Activated T-cell treated with anti-CD3 and anti-CD28 coated beads, Interleukin-2, amount 50 U/mL, for 1 hour (primary cell): ENCODE measurements at regions not wholly inside any gene's neighbourhood (a gene's known extent, or its start where the extent isn't known, plus 50 kb on each side); places are given as distances from the start of the nearest gene placed in this dataset.

Source experiments
- DNase-seq: peaks from one replicate; pipeline ENCODE4 v3.0.0-alpha.2; 2020

DNA sequence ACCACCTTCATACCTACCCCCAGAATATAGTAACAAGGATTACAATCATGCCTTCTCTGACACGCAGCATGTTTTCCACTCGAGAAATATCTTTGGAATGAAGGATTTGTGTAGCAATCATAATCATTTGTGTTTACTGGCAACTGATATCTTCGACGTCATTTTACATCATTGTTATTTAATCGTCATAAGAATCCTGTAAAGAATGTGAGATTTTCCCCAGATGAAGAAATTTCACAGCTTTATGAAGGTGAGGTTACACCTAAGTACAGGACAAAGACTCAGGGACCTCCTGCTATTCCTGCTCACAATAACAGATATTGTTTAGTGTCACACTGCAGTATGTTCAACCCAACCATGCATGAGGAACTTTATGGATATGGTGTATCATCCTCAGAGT lies 198.2 kb upstream of the LDB2 start:
- no peak for DNase-seq

GRCh38 chr4:17095771-17096170 lies 197.3 kb upstream of the LDB2 start:
- DNase-seq, result no peak

DNA sequence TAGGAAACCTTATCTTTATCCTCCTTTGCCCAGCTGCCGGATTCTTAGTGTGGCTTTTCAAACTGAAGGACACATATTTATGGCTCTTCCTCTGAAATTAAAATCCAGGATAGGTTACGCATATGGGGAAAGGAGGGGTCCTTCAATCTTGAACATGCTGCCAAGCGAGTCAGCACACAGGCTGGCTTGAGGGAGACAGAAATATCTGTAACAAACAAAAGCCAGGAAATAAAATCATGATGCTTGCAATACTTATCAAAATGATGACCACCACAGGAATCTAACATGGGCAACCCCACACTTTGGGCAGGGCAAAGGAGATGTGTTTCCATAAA lies 196.4 kb upstream of the LDB2 start:
- DNase-seq, result no peak

DNA sequence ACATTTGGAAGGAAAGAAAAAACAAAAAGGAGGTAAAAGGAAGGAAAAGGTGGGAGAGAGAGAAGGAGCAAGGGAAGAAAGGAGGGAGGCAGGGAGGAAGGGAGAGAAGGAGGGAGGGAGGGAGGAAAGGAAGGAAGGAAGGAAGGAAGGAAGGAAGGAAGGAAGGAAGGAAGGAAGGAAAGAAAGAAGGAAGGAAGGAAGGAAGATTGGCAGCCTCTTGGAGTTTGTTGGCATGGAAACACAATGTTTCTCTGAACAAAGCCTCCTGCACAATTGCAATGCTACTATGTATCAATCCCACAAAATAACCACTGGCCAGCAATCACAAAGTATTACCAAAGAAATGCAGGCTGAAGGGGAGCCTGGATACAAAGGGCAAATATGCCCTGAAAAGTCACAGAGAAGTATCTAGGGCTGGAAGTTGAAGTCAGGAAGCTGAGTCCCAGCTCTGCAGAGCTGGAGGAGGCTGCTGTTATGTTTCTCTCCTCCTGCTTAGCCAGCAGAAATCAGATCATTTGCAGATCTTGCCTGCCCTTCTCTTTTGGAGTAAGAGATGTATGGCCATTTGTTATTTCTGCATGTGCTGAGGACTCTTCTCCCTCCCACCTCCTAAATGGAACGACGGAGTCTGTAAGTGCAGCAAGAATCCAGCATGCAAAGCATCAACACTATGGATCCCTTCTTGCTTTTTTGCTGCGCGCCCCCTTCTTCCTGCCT lies 195.9 kb upstream of the LDB2 start:
- no peak for DNase-seq

GRCh38 chr4:17093481-17093880 lies 195.0 kb upstream of the LDB2 start:
- DNase-seq, result no peak

DNA sequence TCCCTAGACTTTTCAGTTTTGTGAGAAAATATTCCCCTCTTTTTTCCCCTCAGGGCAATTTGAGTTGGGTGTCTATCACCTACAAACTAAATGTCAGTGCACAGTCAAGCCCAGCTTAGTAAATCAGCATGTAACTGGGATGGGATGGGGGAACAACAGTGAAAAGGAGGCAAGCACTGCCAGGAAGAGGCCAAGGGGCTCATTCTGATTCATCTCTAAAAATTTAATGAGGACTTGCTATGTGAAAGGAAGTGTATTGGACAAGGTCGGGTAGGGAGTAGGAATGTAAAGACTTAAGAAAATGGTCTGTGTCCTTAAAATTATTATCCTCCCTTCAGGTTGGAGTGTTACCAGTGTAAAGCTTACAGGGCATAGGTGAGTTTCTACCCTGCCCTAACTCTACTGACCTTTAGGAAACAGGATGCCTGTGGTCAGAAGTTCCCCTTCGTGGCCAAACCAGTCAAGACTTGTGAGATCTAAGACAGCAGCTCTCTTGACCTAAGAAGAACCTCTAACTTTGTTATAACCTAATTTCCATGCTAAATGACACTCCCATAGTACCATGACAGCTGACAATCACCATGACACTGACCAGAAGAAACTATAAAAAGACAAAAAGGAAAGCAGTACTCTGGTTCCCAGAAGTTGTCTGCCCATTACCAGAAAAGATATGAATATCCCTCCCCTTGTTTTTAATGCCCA lies 194.4 kb upstream of the LDB2 start:
- DNase-seq, result no peak

DNA sequence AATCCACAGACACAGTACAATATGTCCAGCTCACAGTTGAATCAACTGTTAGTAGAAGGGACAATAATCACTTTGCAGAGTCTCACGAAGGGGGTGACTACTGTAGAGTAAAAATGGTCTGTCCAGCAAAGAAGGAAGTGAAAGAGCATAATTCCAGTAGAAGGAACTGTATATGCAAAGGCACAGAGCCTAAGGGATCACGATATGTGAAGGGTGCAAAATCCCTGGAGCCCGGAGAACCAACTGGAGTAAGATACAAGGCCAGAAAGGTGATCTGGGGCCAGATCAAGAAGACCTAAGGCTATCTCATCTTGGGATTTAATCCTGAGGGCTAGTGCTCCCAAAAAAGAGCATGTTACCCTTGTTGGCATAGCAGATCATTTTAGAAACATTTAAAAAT lies 192.7 kb upstream of the LDB2 start:
- DNase-seq, result no peak

GRCh38 chr4:17090063-17090462 lies 191.6 kb upstream of the LDB2 start:
- DNase-seq, result no peak

- no peak for DNase-seq
These were observed 187.0 kb upstream of the LDB2 start for GRCh38 chr4:17085416-17085815.

DNA sequence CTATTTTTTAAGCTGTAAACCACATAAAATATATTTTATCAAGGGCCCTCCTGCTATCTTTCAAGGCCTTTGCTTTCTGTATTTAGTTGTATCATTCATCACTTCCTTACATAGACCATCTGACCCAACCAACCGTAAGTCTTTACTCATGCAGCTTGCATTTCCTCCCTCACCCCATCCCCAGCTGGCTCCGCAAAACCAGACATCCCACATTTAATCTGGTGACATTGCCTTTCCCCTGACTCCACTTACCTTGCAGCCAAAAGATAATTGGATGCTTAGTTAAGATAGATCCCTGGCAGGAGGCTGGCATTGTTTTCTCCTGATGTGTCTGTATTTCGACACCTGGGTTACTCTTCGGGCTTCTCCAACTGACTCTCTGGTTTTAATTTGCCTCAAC lies 183.7 kb upstream of the LDB2 start:
- DNase-seq, result no peak

- DNase-seq, result no peak
These were observed 182.7 kb upstream of the LDB2 start for GRCh38 chr4:17081179-17081578.

DNA sequence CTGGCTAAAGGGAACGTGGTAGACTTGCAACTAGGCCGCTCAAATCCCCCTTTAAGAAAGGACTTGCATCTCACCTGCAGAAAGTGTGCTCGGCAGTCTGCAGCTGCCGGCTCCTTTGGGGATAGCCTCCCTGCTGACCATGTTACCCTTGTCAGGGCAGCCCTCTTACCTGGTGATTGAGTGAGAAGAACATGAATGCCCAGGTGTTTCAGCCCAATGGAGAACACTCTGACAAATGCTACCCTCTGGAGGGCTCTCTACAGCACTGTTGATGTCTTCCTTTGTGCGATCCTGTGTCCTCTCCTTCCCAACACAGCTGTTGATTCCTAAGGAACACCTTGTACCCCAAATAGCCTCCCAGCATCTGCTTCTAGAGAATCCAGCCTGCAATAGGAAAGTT lies 178.7 kb upstream of the LDB2 start:
- no peak for DNase-seq

- DNase-seq, result no peak
These were observed 174.0 kb upstream of the LDB2 start for GRCh38 chr4:17072483-17072882.

- DNase-seq, result no peak
These were observed 170.4 kb upstream of the LDB2 start for GRCh38 chr4:17068891-17069290.

GRCh38 chr4:17068392-17068791 lies 169.9 kb upstream of the LDB2 start:
- no peak for DNase-seq

DNA sequence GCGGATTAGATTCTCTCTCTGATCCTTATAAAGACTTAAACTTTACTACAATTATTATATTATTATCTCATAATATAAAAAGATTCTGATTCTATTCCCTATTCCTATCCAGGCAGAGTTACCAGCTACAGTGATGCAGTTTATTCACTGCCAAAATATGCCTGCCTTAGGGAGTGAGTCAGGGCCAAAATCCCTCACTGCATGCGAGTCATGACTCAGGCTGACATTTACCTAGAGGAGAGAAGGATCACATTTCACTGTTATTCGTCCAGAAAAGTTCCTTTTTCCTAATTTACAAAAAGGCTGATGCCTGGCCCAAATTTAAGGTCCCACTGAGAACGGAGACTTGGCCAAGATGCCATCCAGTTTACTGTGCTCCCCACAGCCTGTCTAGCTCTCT lies 168.5 kb upstream of the LDB2 start:
- no peak for DNase-seq

DNA sequence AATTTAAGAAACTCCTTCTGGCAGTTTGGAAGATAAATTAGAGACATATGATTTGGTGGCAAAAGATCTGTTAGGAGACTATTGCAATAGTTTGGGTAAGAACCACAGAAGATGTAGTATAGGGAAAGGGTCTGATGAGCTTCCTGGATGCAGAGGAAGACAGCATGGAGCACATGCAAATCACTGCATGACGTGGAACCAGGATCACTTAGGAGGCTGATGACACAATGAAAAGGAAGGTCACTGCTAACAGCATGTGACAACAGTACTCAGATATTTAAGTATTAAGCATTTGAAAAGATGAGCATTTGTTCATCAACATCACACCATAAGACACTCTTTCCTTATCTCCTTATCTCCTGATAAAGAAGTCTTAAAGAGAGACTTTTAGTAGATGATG lies 167.8 kb upstream of the LDB2 start:
- no peak for DNase-seq

- no peak for DNase-seq
These were observed 167.4 kb upstream of the LDB2 start for GRCh38 chr4:17065821-17066220.

GRCh38 chr4:17064959-17065358 lies 166.5 kb upstream of the LDB2 start:
- no peak for DNase-seq

- no peak for DNase-seq
These were observed 165.4 kb upstream of the LDB2 start for GRCh38 chr4:17063888-17064287.

GRCh38 chr4:17060230-17060629 lies 161.8 kb upstream of the LDB2 start:
- DNase-seq, result no peak

DNA sequence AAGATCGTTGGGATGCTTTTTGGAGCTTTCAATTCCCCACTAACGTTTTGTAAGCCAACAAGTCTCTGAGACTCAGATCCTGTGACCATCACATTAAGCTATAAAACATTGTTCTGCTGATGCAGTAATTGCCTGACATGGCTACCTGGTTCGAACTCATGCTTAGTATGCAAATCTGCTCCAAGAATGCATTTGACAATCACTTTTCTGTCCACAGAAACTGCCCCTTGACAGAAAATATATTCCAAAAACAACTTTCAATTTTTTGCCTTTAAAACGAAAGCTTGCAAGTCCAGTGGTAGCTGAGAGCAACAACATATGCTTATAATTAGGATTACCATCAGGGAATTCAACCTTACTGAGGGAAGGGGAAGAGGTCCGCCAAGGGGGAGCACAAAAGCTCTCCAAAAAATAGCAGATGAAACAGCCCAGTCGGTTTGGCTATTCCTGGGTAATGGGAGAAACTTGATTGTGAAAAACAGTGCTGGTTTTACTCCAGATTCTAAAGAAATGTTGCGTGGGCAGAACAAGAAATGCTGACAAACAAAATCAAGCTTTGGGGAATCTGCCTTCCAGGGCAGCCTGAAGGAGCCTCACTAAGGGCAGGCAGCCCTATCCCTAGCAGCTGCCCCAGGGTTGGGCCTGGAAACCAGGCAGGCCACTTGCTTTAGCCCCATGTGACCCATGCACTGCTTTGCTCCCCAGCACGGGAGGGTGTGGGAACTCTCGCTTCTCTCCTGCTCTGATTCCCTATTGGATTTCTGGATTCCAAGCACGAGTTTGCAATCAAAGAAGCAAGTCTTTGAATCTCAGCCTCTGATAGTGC lies 160.7 kb upstream of the LDB2 start:
- DNase-seq, result no peak

DNA sequence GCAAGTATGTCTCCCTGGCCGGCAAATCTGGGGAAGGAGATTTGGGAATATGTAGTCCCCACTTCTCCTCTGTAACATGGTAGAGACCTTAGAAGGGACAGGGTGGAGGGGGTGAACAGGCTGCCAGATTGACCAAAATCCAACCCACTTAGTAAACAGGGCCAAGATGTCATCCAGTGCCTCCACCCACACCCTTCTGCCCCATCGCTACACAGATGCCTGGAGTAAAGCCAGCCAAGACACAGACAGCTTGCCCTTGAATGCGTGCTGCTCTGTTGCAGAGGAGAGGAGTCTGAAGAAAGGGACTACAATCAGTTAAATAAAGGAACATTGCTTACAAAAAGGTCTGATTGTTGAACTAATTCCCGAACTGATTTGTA lies 160.1 kb upstream of the LDB2 start:
- DNase-seq, result no peak

GRCh38 chr4:17057035-17057434 lies 158.6 kb upstream of the LDB2 start:
- no peak for DNase-seq
